Stimulated activated CD4-positive, alpha-beta T cell treated with anti-CD3 and anti-CD28 coated beads, Interleukin-1b, Interleukin-23, amount 100 ng/mL, for 24 hours (primary cell): ENCODE measurements at regions not wholly inside any gene's neighbourhood (a gene's known extent, or its start where the extent isn't known, plus 50 kb on each side); places are given as distances from the start of the nearest gene placed in this dataset.

Experiments used
- DNase-seq, 4 experiments: peaks; one replicate each; pipeline ENCODE4 v3.0.0-alpha.2; 2020; ENCODE audit warnings: low read depth in 4 of 4, low spot score in 1 of 4

GRCh38 chr5:15447209-15447608, 52.8 kb upstream of the FBXL7 start:
- DNase-seq, result no peak

- DNase-seq, result no peak
These were observed 53.4 kb upstream of the FBXL7 start for GRCh38 chr5:15446552-15446951.

GRCh38 chr5:15442193-15442570, 57.8 kb upstream of the FBXL7 start:
- DNase-seq, result no peak

GRCh38 chr5:15441433-15442192, 58.4 kb upstream of the FBXL7 start:
- no peak for DNase-seq

GRCh38 chr5:15440434-15440833, 59.5 kb upstream of the FBXL7 start:
- DNase-seq, result no peak

GRCh38 chr5:15439801-15440200, 60.2 kb upstream of the FBXL7 start:
- DNase-seq, result no peak

GRCh38 chr5:15433709-15434108, 66.3 kb upstream of the FBXL7 start:
- DNase-seq, result no peak

- DNase-seq, result no peak
These were observed 68.1 kb upstream of the FBXL7 start for GRCh38 chr5:15431923-15432322.

- DNase-seq, result no peak
These were observed 74.2 kb upstream of the FBXL7 start for GRCh38 chr5:15425766-15426165.

- DNase-seq, result no peak
These were observed 75.2 kb upstream of the FBXL7 start for GRCh38 chr5:15424769-15425168.

- no peak for DNase-seq
These were observed 78.0 kb upstream of the FBXL7 start for GRCh38 chr5:15421921-15422412.

- DNase-seq, result no peak
These were observed 78.6 kb upstream of the FBXL7 start for GRCh38 chr5:15421381-15421780.

- DNase-seq, result no peak
These were observed 79.8 kb upstream of the FBXL7 start for GRCh38 chr5:15420201-15420600.

- DNase-seq, result no peak
These were observed 82.8 kb upstream of the FBXL7 start for GRCh38 chr5:15417156-15417555.

GRCh38 chr5:15406478-15406877, 93.5 kb upstream of the FBXL7 start:
- DNase-seq, result no peak

- DNase-seq, result no peak
These were observed 106.8 kb upstream of the FBXL7 start for GRCh38 chr5:15393146-15393545.

- no peak for DNase-seq
These were observed 108.1 kb upstream of the FBXL7 start for GRCh38 chr5:15391704-15392397.

GRCh38 chr5:15388866-15389265, 111.1 kb upstream of the FBXL7 start:
- no peak for DNase-seq

GRCh38 chr5:15387931-15388524, 112.0 kb upstream of the FBXL7 start:
- DNase-seq, result no peak

GRCh38 chr5:15386122-15386521, 113.9 kb upstream of the FBXL7 start:
- no peak for DNase-seq

GRCh38 chr5:15385553-15385952, 114.4 kb upstream of the FBXL7 start:
- DNase-seq, result no peak

- DNase-seq, result no peak
These were observed 114.9 kb upstream of the FBXL7 start for GRCh38 chr5:15385037-15385436.
